Embryonic facial prominence (tissue), 1 donor: ENCODE measurements at regions not wholly inside any gene's neighbourhood (a gene's known extent, or its start where the extent isn't known, plus 50 kb on each side); places are given as distances from the start of the nearest gene placed in this dataset.

Source experiments
- DNase-seq: peaks from one replicate; pipeline ENCODE4 v3.0.0-alpha.2; 2016; ENCODE audit errors: extremely low spot score

GRCh38 chr2:146898083-146898482 lies 946.7 kb upstream of the ACVR2A start:
- no peak for DNase-seq

GRCh38 chr2:146894514-146894913 lies 950.3 kb upstream of the ACVR2A start:
- no peak for DNase-seq

GRCh38 chr2:146893500-146894041 lies 951.3 kb upstream of the ACVR2A start:
- DNase-seq: no peak

GRCh38 chr2:146890491-146890890 lies 954.3 kb upstream of the ACVR2A start:
- no peak for DNase-seq

DNA sequence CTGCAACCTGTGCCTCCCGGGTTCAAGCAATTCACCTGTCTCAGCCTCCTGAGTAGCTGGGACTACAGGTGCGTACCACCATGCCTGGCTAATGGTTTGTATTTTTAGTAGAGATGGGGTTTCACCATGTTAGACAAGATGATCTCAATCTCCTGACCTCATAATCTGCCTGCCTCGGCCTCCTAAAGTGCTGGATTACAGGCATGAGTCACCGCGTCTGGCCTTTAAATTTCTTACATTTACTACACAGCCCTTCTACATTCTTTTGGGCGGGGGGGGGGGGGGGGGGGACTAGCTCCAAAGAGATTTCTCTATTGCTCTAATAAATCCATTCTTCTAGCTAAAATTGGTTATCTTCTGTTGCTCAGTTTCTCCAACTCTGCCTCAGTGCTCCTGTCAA lies 964.9 kb upstream of the ACVR2A start:
- no peak for DNase-seq

DNA sequence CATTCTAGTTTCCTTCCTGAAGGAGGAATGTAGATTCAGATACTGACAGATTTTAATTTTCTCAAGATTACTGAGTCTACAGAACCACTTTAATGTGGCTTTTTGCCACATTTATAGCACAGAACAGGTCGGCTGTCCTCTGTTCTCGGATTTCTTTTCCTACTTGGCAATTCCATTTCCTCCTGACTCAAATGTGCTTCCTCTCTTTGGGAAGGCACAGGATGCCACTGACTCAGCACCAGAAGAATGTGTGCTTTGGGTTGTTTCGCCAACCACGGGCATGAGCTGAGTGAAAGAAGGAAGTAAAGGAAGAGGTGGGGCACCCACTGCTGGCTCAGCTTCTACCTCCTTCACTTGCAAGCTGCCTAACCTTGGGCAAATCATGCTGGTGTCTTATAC lies 970.6 kb upstream of the ACVR2A start:
- no peak for DNase-seq

DNA sequence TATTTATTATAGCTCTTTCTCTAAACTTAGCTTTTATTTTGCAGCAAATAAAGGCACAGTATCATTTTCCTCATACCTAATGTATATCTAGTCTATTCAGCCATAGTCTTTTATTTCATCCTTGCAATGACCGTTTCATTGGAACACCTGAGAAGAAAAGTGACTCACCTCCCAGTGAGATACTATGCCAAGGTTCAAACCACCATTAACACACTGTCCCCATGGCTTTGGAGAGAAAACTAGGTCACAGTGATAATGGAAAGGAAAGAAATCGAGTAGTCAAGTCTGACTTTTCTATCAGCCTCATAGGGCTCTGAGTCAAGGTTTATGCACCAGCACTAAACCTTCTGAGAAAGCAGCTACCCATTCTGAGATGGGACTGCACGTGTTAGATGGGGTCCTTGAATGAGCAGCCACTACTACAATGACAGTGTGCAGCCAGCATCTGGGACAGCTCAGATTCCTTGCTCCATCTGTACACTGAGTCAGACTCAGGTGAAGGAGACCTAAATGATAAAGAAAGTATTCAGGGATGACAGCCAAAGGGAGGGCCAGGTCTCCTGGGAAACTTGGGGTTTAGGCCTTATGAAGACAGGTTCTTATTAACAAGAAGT lies 971.1 kb upstream of the ACVR2A start:
- no peak for DNase-seq

GRCh38 chr2:146873056-146873455 lies 971.8 kb upstream of the ACVR2A start:
- no peak for DNase-seq

GRCh38 chr2:146870691-146871090 lies 974.1 kb upstream of the ACVR2A start:
- no peak for DNase-seq

GRCh38 chr2:146869328-146869727 lies 975.5 kb upstream of the ACVR2A start:
- no peak for DNase-seq

GRCh38 chr2:146868051-146868450 lies 976.8 kb upstream of the ACVR2A start:
- no peak for DNase-seq

- DNase-seq: no peak
Measured at GRCh38 chr2:146867477-146867986, 977.3 kb upstream of the ACVR2A start.

DNA sequence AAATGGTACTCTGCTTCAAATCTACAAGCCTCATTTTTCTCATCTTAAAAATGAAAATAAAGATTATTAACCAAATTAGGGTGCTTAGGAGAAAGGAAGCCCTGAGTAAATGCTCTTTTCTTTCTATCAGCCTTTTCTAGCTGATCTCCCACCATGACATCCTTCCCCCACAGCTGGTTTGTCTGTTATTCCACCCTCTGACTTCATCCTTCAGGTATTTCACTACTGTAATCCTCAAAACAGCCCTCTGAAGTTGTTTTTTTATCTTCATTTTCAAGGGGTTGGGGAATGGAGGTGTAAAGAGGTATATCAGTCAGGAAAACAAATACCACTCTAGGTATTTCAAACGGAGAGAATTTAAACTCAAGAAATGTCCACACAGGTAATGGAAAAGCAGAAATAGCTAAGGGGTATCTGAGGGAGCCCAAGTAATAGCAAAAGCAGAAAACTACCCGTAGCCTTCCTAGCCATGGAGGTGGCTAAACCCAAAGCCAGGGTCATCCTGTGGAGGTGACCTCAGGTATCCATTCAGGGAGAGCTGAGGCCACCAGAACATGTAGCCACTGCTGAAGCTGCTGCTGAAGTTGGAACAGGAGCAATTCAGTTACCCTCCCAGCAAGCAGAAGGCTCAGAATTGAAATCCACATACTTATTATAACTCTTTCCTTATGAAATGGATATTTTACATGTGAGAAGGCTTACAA lies 990.9 kb upstream of the ACVR2A start:
- DNase-seq: no peak

GRCh38 chr2:146852661-146853060 lies 992.2 kb upstream of the ACVR2A start:
- DNase-seq: no peak

DNA sequence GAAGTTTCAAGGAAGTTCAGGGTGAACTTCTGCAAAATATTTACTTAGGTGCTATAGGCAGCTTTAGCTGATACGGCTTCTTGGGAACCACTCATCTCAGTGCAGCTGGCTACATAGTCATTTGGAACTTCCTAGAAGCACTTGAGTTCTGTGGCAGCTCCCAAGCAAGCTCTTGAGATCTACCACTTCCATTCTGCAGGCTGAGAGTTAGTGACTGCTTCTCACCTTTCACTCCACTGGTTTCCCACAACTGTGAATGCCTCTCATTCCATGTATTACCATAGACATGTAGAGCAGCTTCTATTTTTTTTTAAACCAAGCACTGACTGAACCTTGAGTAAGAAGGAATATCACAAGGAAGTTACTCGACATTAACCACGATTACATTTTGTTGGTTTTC lies 994.1 kb upstream of the ACVR2A start:
- no peak for DNase-seq

DNA sequence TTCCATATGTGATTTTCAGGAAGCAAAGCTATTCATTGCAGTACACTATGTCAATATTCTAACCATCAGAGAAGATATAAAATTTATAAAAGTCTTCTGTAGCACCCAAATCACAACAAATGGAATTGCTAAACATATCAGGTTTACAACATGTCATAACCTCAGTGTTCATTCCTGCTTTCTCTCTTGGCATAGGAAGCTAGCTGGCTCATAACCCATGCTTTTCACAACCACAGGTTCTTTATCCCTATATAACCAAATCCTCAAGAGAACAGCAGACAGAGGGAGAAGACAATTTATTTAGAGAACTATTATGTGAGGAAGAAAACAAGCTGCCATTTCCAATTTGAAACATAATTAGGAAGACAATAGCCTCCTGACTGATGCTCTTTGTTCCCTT lies 997.0 kb upstream of the ACVR2A start:
- DNase-seq: no peak

- DNase-seq: no peak
Measured at GRCh38 chr2:146844226-146844990, 1000.4 kb upstream of the ACVR2A start.

DNA sequence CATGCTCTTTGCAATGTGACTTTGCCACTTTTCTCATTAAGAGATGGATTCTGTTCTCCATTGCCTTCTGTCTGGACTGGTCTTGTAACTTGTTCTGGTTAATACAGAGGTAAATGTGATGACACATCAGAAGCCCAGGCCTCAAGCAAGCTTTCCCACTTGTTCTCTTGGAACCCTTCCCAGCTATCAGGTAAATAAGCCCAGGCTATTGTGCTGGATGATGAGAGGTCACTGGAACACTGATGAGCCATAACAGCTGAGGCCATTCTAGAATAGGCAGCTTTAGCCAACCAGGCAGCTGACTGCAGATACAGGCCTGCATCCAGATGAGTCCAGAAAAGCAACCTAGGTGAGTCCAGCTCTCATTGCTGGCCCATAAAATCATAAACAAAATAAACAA lies 1007.0 kb upstream of the ACVR2A start:
- DNase-seq: no peak

DNA sequence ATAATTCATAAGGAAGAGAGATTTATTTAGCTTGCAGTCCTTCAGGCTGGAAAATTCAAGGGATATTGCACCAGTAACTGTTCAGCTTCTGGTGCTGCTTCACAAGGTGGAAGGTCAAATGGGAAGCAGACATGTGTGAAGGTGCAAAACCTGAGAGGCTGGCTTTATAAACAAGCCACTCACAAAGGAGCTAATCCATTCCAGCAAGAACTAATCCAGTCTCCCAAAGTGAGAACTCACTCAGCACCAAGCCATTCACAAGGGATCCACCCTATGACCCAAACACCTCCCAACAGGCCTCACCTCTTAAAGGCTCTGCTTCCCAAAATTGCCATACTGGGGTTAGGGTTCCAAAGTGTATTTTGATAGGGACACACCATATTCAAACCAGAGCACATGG lies 1018.4 kb upstream of the ACVR2A start:
- no peak for DNase-seq

DNA sequence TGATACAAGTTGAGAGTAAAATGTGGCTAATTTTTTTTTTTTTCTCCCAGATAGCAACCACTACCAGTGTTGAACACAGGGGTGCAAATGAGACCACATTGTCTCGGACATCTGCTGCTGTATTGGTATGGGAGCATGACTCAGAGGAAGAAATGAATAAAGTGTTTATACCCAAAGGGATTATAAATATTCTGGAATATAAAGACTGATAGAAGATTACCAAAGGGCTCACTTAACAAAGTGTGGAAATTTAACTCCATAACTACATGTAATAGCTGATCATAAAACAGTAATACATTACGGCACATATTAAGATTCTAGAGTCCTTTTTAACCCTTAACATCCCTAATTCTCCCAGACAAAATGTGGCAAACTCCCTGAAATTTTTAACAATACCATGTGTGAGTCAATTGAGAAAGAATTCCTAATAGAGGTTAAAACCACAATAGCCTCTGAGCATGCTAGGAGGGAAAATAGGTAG lies 1023.0 kb upstream of the ACVR2A start:
- DNase-seq: no peak

DNA sequence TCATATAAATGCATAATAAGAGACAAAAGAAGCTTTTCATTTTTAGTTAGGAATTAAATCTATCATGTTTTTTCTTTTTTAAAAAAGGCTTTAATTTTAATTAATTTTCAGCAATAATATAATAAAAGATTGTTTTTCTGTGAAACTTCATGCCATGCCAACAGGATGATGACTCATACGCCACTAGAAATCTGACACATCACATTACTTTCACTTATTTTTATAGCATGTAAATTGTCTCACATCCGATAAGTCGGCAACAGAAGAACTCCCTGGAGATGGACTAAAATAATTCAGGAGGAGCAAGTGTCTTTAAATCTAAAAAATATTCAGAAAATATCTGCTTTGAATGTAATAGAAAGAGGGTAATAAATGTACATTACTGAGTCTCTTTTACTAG lies 1024.2 kb upstream of the ACVR2A start:
- no peak for DNase-seq

GRCh38 chr2:146818122-146818521 lies 1026.7 kb upstream of the ACVR2A start:
- no peak for DNase-seq
